Fibroblast of the aortic adventitia (primary cell): ENCODE measurements at regions not wholly inside any gene's neighbourhood (a gene's known extent, or its start where the extent isn't known, plus 50 kb on each side); places are given as distances from the start of the nearest gene placed in this dataset.

ENCODE experiments used
- DNase-seq: peaks from one replicate; pipeline ENCODE4 v3.0.0-alpha.2; 2010; ENCODE audit warnings: low read depth
- H3K4me3 ChIP-seq: 2 replicates; pipeline ENCODE4 v1.5.1; 2011; ENCODE audit warnings: low read depth, mild to moderate bottlenecking, control low read depth, low read length, moderate library complexity
- TF ChIP-seq, protein P1 (sequence below): IDR thresholded peaks from 2 replicates; pipeline ENCODE4 v1.5.1; 2011; ENCODE audit warnings: mild to moderate bottlenecking, low read length, control low read depth, inconsistent platforms; ENCODE audit not compliant: insufficient read depth

DNA sequence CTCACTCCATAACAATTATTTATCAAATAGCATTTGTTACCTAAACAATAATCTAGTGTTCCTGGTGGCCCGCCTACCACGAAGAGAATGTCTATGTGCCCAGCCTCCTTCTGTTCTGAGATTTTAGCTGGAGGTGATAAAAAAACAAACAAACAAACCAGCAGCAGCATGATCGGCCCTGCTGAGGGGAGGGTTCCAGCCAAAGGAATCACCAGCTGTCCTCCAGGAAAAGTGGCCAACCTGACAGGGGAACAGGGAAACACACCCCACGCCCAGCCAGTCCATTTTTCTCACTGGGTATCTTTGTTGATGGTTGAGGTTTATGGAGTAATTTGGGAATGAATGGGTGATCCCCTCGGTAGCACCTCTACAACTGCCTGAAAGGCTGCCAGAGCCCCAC is 203.0 kb upstream of the DYNLRB2 start:
- DNase-seq = no peak
- TF ChIP-seq, protein P1, sequence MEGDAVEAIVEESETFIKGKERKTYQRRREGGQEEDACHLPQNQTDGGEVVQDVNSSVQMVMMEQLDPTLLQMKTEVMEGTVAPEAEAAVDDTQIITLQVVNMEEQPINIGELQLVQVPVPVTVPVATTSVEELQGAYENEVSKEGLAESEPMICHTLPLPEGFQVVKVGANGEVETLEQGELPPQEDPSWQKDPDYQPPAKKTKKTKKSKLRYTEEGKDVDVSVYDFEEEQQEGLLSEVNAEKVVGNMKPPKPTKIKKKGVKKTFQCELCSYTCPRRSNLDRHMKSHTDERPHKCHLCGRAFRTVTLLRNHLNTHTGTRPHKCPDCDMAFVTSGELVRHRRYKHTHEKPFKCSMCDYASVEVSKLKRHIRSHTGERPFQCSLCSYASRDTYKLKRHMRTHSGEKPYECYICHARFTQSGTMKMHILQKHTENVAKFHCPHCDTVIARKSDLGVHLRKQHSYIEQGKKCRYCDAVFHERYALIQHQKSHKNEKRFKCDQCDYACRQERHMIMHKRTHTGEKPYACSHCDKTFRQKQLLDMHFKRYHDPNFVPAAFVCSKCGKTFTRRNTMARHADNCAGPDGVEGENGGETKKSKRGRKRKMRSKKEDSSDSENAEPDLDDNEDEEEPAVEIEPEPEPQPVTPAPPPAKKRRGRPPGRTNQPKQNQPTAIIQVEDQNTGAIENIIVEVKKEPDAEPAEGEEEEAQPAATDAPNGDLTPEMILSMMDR = no peak

DNA sequence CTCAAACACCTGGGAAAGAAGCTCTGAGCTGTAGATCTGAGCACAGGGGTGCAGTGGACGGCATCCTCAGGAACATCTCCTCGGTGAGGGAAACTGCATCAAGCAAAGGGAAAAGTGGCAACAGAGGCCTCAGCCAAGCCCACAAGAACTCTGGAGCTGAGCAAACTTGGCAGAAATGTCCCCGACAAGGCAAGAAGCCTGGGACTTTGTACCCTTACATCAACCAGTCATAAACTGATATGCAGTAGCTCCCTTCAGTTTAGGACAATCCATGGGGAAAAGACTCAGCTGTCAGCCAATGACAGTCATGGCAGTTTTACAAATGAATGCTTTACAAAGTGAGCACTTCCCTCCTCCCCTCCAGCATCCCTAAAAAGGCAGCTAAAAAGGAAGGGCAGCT is 210.0 kb upstream of the DYNLRB2 start:
- no peak for DNase-seq
- TF ChIP-seq, protein P1 = no peak
- no peak overlapping the region for H3K4me3 ChIP-seq

More for the DNA sequence above, 203.0 kb upstream of the DYNLRB2 start:
- no peak overlapping the region for H3K4me3 ChIP-seq

DNA sequence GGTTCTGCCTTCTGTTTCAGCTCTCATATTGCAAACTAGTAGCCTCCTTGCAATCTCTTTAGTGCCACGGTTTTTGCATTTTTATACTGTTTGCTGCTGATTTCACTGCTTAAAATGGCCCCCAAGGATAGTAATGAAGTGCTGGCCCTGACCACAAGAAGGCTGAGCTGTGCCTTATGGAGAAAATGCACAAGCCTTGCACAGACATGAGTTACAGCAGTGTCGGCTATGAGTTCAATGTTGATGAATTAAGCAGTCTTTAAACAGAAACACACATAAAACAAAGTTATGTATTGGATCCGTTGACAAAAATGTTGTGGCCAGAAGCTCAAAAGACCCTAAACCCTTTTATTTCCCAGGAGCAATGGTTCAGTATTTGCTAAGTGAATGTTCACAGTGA is 210.6 kb upstream of the DYNLRB2 start:
- DNase-seq = no peak
- TF ChIP-seq, protein P1 = no peak
- H3K4me3 ChIP-seq = no peak overlapping the region

DNA sequence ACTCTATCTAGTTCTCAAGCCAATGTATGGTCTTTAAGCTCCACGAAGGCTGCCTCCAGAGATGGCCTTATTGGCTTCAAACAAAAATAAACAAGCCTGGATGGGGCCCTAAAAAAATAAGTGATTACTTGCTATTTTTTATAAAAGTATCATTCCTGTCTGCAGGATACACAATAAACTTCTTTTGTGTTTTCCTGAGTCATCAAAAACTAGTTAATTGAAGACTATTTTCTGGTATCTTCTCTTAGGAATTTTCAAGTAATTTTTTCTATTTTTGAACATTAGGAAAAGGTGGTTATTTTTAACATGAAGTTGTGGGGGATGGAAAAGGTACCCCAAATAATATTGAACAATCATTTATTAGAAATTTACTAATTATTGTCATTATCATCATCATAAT is 213.1 kb upstream of the DYNLRB2 start:
- DNase-seq = no peak
- no peak overlapping the region for H3K4me3 ChIP-seq
- TF ChIP-seq, protein P1 = no peak

DNA sequence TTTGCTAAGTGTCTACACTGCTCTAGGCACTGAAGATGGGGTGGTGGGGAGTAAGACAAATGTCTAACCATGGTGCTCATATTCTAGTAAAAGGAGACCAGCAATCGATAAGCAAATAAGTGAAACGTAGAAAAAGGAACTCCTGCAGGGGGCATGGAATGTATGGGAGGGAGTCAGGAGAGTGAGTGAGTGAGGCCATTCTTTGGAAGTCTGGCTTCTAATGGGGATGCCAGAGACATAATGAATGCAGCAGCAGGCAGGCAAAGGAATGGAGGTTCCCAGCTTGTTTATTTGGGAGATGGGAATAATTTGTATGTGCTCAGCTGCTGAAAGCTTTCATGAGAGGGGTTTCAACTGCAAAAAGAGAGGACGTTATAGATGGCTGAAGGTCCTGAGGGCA is 216.4 kb upstream of the DYNLRB2 start:
- H3K4me3 ChIP-seq = no peak overlapping the region
- TF ChIP-seq, protein P1 = no peak
- DNase-seq = no peak

DNA sequence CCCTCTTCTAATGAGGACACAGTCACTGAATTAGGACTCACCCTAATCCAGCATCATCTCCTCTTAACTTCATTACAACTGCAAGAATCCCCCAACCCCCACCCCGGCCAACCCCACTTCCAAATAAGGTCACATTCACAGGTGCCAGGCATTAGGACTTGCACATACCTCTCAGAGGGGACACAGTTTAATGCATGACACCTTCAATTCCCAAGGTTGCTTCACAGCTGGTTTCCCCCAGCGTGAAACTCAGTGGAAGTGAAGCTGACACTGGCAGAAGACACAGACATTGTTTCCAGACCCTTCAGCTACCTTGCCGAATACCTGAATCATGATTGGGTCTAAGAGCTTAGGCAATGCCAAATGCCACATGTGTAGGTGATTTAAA is 217.0 kb upstream of the DYNLRB2 start:
- TF ChIP-seq, protein P1 = no peak
- no peak for DNase-seq
- no peak overlapping the region for H3K4me3 ChIP-seq

DNA sequence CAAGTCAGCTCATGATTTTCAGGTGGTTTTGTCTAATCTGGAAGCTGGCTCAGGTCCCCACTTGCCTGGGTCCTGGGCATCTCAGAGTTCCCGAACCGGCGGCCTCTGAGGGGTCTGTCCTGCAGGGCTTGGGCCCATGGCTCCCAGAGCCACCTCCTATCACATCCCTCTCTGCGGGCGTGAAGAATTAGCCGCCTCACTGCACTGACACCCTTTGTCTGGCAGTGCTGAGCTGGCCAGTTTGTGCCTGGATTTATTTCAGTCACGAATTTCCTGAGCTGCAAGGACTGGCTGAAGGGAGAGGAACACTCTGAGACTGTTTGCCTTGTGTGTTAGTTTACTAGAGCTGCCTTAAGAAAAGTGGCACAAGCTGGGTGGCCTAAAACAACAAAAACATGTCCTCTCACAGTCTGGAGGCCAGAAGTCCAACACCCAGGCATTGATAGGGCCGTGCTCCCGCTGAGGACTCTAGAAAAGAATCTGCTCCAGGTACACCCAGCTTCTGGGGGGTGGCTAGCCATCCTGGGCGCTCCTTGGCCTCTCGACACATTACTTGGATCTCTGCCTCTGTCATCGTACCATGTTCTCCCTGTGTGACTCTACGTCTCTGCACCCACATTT is 217.5 kb upstream of the DYNLRB2 start:
- TF ChIP-seq, protein P1 = no peak

More for the DNA sequence above, 217.5 kb upstream of the DYNLRB2 start:
- no peak overlapping the region for H3K4me3 ChIP-seq
- no peak for DNase-seq
